Panc1 (cell line): ENCODE measurements at regions not wholly inside any gene's neighbourhood (a gene's known extent, or its start where the extent isn't known, plus 50 kb on each side); places are given as distances from the start of the nearest gene placed in this dataset.

Source experiments
- ATAC-seq: fragments of 200-7000 bp; cut with Tn5 transposase; 2 replicates; pipeline ENCODE4 v1.9.1; 2020; ENCODE audit warnings: mild to moderate bottlenecking, moderate library complexity
- BruUV-seq: library from RNA; stranded (reverse); fragments of 400-500 nt; replicated peaks from 2 replicates; lab custom pipeline; 2021; lab: Mats Ljungman, UMichigan
- CTCF ChIA-PET: fragments of 300-600 bp; sonication (Branson Sonifier 250); formaldehyde crosslinking; loops from one replicate; lab custom pipeline; 2022; ENCODE audit warnings: antibody characterized with exemption; lab: Charles Lee
- POLR2A ChIA-PET: fragments of 300-600 bp; sonication (Branson Sonifier 250); formaldehyde crosslinking; loops from one replicate; lab custom pipeline; 2022; ENCODE audit warnings: antibody characterized with exemption; lab: Charles Lee
- DNase-seq: peaks from one replicate; pipeline ENCODE4 v3.0.0-alpha.2; 2010; ENCODE audit warnings: low read depth, low spot score
- H3K27ac ChIP-seq: 2 replicates; pipeline ENCODE4 v1.5.1; 2011; ENCODE audit warnings: mild to moderate bottlenecking, low read length, inconsistent platforms
- H3K27me3 ChIP-seq: fragments of 200-500 bp; sonication (Bioruptor generic); 2 replicates; pipeline ENCODE4 v1.6.0; 2014; ENCODE audit warnings: low read length, inconsistent platforms; ENCODE audit not compliant: control insufficient read depth, insufficient read depth
- H3K36me3 ChIP-seq: fragments of 200-500 bp; sonication (Bioruptor generic); 2 replicates; pipeline ENCODE4 v1.5.1; 2014; ENCODE audit warnings: inconsistent platforms, mild to moderate bottlenecking, low read length, moderate library complexity; ENCODE audit not compliant: control insufficient read depth, insufficient read depth
- H3K4me1 ChIP-seq: 2 replicates; pipeline ENCODE4 v1.5.1; 2011; ENCODE audit warnings: inconsistent platforms, mild to moderate bottlenecking, low read length, moderate library complexity; ENCODE audit not compliant: control insufficient read depth, insufficient read depth
- H3K4me3 ChIP-seq, 2 experiments: 2 replicates each; pipeline ENCODE4 v1.5.1; 2011 to 2012; ENCODE audit warnings: low read depth in 2 of 2, low read length in 2 of 2, mild to moderate bottlenecking in 2 of 2, inconsistent platforms in 1 of 2, moderate library complexity in 1 of 2
- H3K9me3 ChIP-seq: fragments of 200-500 bp; sonication (Bioruptor generic); 2 replicates; pipeline ENCODE4 v1.5.1; 2014; ENCODE audit warnings: low read depth, mild to moderate bottlenecking, inconsistent platforms, low read length, moderate library complexity; ENCODE audit not compliant: control insufficient read depth, insufficient read depth
- CTCF ChIP-seq: fragments of 450-650 bp; IDR thresholded peaks from 2 replicates; pipeline ENCODE4 v1.5.1; 2017; ENCODE audit warnings: mild to moderate bottlenecking
- POLR2AphosphoS5 ChIP-seq: IDR thresholded peaks from 2 replicates; pipeline ENCODE4 v1.6.1; 2012; ENCODE audit warnings: mild to moderate bottlenecking, low read depth, low read length, moderate library complexity
- REST ChIP-seq, 2 experiments: IDR thresholded peaks; 2 replicates each; pipeline ENCODE4 v1.6.1; 2011 to 2012; ENCODE audit warnings: low read depth in 2 of 2, control low read depth in 1 of 2, low read length in 1 of 2, mild to moderate bottlenecking in 1 of 2, moderate library complexity in 1 of 2; ENCODE audit not compliant: insufficient read depth in 1 of 2
- SIN3A ChIP-seq: IDR thresholded peaks from 2 replicates; pipeline ENCODE4 v1.6.1; 2012; ENCODE audit warnings: low read depth, mild to moderate bottlenecking, low read length, moderate library complexity, borderline replicate concordance; ENCODE audit not compliant: insufficient read depth
- TCF7L2 ChIP-seq: IDR thresholded peaks from 2 replicates; pipeline ENCODE4 v1.6.1; 2011; ENCODE audit warnings: mild to moderate bottlenecking, low read depth, low read length, inconsistent platforms
- in situ Hi-C: cut with HindIII; loops from 2 replicates; pipeline ENCODE4 v1.10.0; 2016; ENCODE audit warnings: low sequenced_read_pairs, low pct_unique_long_range_greater_than_20kb
- intact Hi-C: fragments of 100-400 bp; cut with micrococcal nuclease; formaldehyde crosslinking; loops from one replicate; pipeline ENCODE4 v1.10.0; 2022; ENCODE audit not compliant: unreplicated experiment

GRCh38 chr2:595831-596592, 81.2 kb downstream of the TMEM18 start:
- Histone ChIP-seq H3K27ac (no peak overlapping the region), H3K27me3 (no peaks in the 10 kb centered on the region), H3K9me3 (no peaks in the 10 kb centered on the region), H3K4me1 (no peaks in the 10 kb centered on the region), H3K4me3 (no peak overlapping the region), H3K36me3 (no peaks in the 10 kb centered on the region)
- POLR2A ChIA-PET, result no interaction called here
- TF ChIP-seq POLR2AphosphoS5 (no peak), SIN3A (no peak), REST (IDR thresholded peaks at IDR 0.05; ENCODE audit: insufficient read depth in 1 of 2, low read depth in 2 of 2, low read length in 1 of 2) (no peak), CTCF (no peak), TCF7L2 (no peak)
- CTCF ChIA-PET, result no interaction called here
- no peak for DNase-seq
- intact Hi-C loops (no loop called here), in situ Hi-C loops (no loop called here)
- ATAC-seq, result no peak
- no TSS peak for BruUV-seq

GRCh38 chr2:595141-595815, 81.9 kb downstream of the TMEM18 start:
- no peak for TF ChIP-seq CTCF
- no peak for TF ChIP-seq SIN3A
- TF ChIP-seq TCF7L2, result no peak
- no peak for TF ChIP-seq REST (IDR thresholded peaks at IDR 0.05; ENCODE audit: insufficient read depth in 1 of 2, low read depth in 2 of 2, low read length in 1 of 2)
- no peak for TF ChIP-seq POLR2AphosphoS5
- H3K4me1 ChIP-seq, result no peaks in the 10 kb centered on the region
- no TSS peak for BruUV-seq
- no peak overlapping the region for H3K27ac ChIP-seq
- no peak overlapping the region for H3K4me3 ChIP-seq
- intact Hi-C loops (no loop called here), in situ Hi-C loops (no loop called here)
- POLR2A ChIA-PET, result no interaction called here
- no peaks in the 10 kb centered on the region for H3K36me3 ChIP-seq
- ATAC-seq (no peak), DNase-seq (no peak)
- no peaks in the 10 kb centered on the region for H3K9me3 ChIP-seq
- no peaks in the 10 kb centered on the region for H3K27me3 ChIP-seq
- CTCF ChIA-PET, result no interaction called here
